ENCODE measurements at regions not wholly inside any gene's neighbourhood (a gene's known extent, or its start where the extent isn't known, plus 50 kb on each side); places are given as distances from the start of the nearest gene placed in this dataset.

DNA sequence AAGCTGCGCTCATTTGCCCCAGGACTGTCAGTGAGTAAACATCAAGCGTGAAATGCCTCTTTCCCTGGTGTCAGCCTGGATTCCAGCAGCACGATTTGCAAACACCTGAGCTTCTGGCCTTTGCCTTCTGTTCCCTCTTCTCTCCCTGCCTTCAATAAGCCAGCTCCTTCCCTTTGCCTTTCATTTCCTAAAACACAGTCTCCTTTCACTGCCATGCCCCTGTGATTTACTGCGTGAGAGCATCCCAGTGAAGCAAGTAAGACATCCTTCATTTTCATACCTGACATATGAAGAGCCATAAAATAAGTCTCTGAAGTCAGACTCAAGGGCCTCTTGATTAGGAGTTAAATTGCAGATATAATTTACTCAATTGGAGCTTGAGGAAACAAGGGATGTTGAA is 681.8 kb downstream of the TYW1 start:
- no peak overlapping the region for H3K4me3 ChIP-seq (ENCODE audit: insufficient read depth, low read length)
- H4K20me1 ChIP-seq (ENCODE audit: insufficient read depth, low read length): no peaks in the 10 kb centered on the region
- H3K36me3 ChIP-seq (ENCODE audit: insufficient read depth, low read length): no peaks in the 10 kb centered on the region
- H2AFZ ChIP-seq (ENCODE audit: low read length): no peak overlapping the region
- no peak overlapping the region for H3K4me2 ChIP-seq (ENCODE audit: insufficient read depth, low read length)
- no peaks in the 10 kb centered on the region for H3K4me1 ChIP-seq (ENCODE audit: insufficient read depth, low read length)
- peaks cover 2% of the 10 kb centered on the region for H3K9me3 ChIP-seq (ENCODE audit: low read depth, low read length)
- H3K79me2 ChIP-seq (ENCODE audit: insufficient read depth, low read length): no peaks in the 10 kb centered on the region
- H3K27ac ChIP-seq (ENCODE audit: low read depth, low read length): no peak overlapping the region
- TF ChIP-seq, protein P1, sequence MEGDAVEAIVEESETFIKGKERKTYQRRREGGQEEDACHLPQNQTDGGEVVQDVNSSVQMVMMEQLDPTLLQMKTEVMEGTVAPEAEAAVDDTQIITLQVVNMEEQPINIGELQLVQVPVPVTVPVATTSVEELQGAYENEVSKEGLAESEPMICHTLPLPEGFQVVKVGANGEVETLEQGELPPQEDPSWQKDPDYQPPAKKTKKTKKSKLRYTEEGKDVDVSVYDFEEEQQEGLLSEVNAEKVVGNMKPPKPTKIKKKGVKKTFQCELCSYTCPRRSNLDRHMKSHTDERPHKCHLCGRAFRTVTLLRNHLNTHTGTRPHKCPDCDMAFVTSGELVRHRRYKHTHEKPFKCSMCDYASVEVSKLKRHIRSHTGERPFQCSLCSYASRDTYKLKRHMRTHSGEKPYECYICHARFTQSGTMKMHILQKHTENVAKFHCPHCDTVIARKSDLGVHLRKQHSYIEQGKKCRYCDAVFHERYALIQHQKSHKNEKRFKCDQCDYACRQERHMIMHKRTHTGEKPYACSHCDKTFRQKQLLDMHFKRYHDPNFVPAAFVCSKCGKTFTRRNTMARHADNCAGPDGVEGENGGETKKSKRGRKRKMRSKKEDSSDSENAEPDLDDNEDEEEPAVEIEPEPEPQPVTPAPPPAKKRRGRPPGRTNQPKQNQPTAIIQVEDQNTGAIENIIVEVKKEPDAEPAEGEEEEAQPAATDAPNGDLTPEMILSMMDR (IDR thresholded peaks at IDR 0.05; ENCODE audit: extremely low read depth, low read depth, low read length): no peak
- no peak for DNase-seq (ENCODE audit: insufficient read length, low spot score, missing footprints)
- H3K27me3 ChIP-seq (ENCODE audit: insufficient read depth, low read length): no peaks in the 10 kb centered on the region

DNA sequence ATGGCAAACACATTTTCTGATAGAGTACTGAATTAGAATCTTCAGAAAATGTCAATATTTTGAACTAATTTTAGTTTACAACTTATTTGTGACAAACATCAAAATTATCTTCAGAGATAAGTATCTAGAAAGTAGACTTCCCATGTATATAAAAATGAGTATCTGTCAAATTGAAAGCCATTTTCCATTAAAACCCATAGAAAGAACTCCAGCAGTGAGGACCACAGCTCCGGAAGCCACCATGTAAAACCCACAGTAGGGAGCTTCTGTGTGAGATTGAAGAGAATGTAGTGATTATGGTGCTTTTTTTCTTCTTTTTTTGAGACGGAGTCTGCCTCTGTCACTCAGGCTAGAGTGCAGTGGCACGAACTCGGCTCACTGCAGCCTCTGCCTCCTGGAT is 687.0 kb downstream of the TYW1 start:
- TF ChIP-seq, protein P1 (IDR thresholded peaks at IDR 0.05; ENCODE audit: extremely low read depth, low read depth, low read length): no peak
- H3K9me3 ChIP-seq (ENCODE audit: low read depth, low read length): no peaks in the 10 kb centered on the region
- no peak overlapping the region for H3K4me2 ChIP-seq (ENCODE audit: insufficient read depth, low read length)
- DNase-seq (ENCODE audit: insufficient read length, low spot score, missing footprints): no peak
- no peaks in the 10 kb centered on the region for H3K4me1 ChIP-seq (ENCODE audit: insufficient read depth, low read length)
- no peaks in the 10 kb centered on the region for H3K27me3 ChIP-seq (ENCODE audit: insufficient read depth, low read length)
- H3K4me3 ChIP-seq (ENCODE audit: insufficient read depth, low read length): no peak overlapping the region
- H3K27ac ChIP-seq (ENCODE audit: low read depth, low read length): no peak overlapping the region
- no peaks in the 10 kb centered on the region for H3K79me2 ChIP-seq (ENCODE audit: insufficient read depth, low read length)
- H4K20me1 ChIP-seq (ENCODE audit: insufficient read depth, low read length): no peaks in the 10 kb centered on the region
- no peaks in the 10 kb centered on the region for H3K36me3 ChIP-seq (ENCODE audit: insufficient read depth, low read length)
- no peak overlapping the region for H2AFZ ChIP-seq (ENCODE audit: low read length)

- Histone ChIP-seq H4K20me1 (ENCODE audit: insufficient read depth, low read length) (no peaks in the 10 kb centered on the region), H3K4me2 (ENCODE audit: insufficient read depth, low read length) (no peak overlapping the region), H3K27me3 (ENCODE audit: insufficient read depth, low read length) (no peaks in the 10 kb centered on the region), H3K27ac (ENCODE audit: low read depth, low read length) (no peak overlapping the region), H2AFZ (ENCODE audit: low read length) (no peak overlapping the region), H3K4me1 (ENCODE audit: insufficient read depth, low read length) (no peaks in the 10 kb centered on the region), H3K9me3 (ENCODE audit: low read depth, low read length) (no peaks in the 10 kb centered on the region), H3K79me2 (ENCODE audit: insufficient read depth, low read length) (no peaks in the 10 kb centered on the region), H3K36me3 (ENCODE audit: insufficient read depth, low read length) (no peaks in the 10 kb centered on the region), H3K4me3 (ENCODE audit: insufficient read depth, low read length) (no peak overlapping the region)
- TF ChIP-seq, protein P1 (IDR thresholded peaks at IDR 0.05; ENCODE audit: extremely low read depth, low read depth, low read length): no peak
- no peak for DNase-seq (ENCODE audit: insufficient read length, low spot score, missing footprints)
Observed at GRCh38 chr7:67690700-67691099, 694.1 kb downstream of the TYW1 start.

DNA sequence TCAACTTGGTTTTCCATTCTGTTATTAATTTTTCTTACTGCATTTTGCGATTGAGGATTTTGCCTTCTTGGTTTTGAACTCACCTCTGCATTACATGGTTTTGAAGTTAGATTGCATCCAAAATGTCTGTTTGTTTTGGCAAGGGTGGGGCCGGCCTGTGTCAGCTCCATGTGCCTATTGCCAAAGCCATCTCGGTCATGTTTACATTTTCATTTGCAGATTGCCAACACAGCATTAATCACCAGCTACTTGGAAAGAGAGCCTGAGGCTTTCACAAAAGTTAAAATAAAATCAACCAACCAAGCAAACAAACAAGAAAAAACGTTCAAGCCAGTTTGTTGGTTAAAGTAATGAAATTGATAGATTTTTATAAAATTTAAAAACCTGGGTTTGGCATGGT is 695.8 kb downstream of the TYW1 start:
- TF ChIP-seq, protein P1 (IDR thresholded peaks at IDR 0.05; ENCODE audit: extremely low read depth, low read depth, low read length): no peak
- H3K27me3 ChIP-seq (ENCODE audit: insufficient read depth, low read length): no peaks in the 10 kb centered on the region
- H3K4me1 ChIP-seq (ENCODE audit: insufficient read depth, low read length): no peaks in the 10 kb centered on the region
- H4K20me1 ChIP-seq (ENCODE audit: insufficient read depth, low read length): no peaks in the 10 kb centered on the region
- no peaks in the 10 kb centered on the region for H3K36me3 ChIP-seq (ENCODE audit: insufficient read depth, low read length)
- H3K4me2 ChIP-seq (ENCODE audit: insufficient read depth, low read length): no peak overlapping the region
- H3K27ac ChIP-seq (ENCODE audit: low read depth, low read length): no peak overlapping the region
- no peaks in the 10 kb centered on the region for H3K9me3 ChIP-seq (ENCODE audit: low read depth, low read length)
- no peak for DNase-seq (ENCODE audit: insufficient read length, low spot score, missing footprints)
- no peak overlapping the region for H2AFZ ChIP-seq (ENCODE audit: low read length)
- H3K79me2 ChIP-seq (ENCODE audit: insufficient read depth, low read length): no peaks in the 10 kb centered on the region
- no peak overlapping the region for H3K4me3 ChIP-seq (ENCODE audit: insufficient read depth, low read length)

All from osteoblast (primary cell).